Heart right ventricle (tissue), 16 donors: ENCODE measurements at regions not wholly inside any gene's neighbourhood (a gene's known extent, or its start where the extent isn't known, plus 50 kb on each side); places are given as distances from the start of the nearest gene placed in this dataset.

Source experiments
- ATAC-seq, 8 donors: fragments of 200-7000 bp; cut with Tn5 transposase; one replicate each; pipeline ENCODE4 v1.9.1; 2020; ENCODE audit warnings: mild to moderate bottlenecking in 8 of 8, moderate library complexity in 8 of 8, moderate number of reproducible peaks in 1 of 8
- DNase-seq, 2 donors: peaks; one replicate each; pipeline ENCODE4 v3.0.0-alpha.2; 2020
- H3K27ac ChIP-seq, 10 donors: fragments of 200-600 bp; sonication (generic) in 2 of 10; one replicate each; pipeline versions ENCODE4 v1.5.0 to v1.8.0; 2020 to 2022; ENCODE audit warnings: mild to moderate bottlenecking in 3 of 10
- H3K27me3 ChIP-seq, 7 donors: fragments of 200-600 bp; one replicate each; pipeline ENCODE4 v1.8.0; 2021 to 2022; ENCODE audit warnings: mild to moderate bottlenecking in 2 of 7
- H3K36me3 ChIP-seq, 9 donors: fragments of 200-600 bp; sonication (generic) in 1 of 9; one replicate each; pipeline versions ENCODE4 v1.5.0 to v1.8.0; 2020 to 2022; ENCODE audit warnings: mild to moderate bottlenecking in 2 of 9
- H3K4me1 ChIP-seq, 9 donors: fragments of 200-600 bp; sonication (generic) in 1 of 9; one replicate each; pipeline versions ENCODE4 v1.5.0 to v1.8.0; 2020 to 2022; ENCODE audit warnings: mild to moderate bottlenecking in 4 of 9
- H3K4me3 ChIP-seq, 10 donors: fragments of 200-600 bp; sonication (generic) in 2 of 10; one replicate each; pipeline versions ENCODE4 v1.5.0 to v1.8.0; 2020 to 2022; ENCODE audit warnings: mild to moderate bottlenecking in 7 of 10, moderate library complexity in 2 of 10
- H3K9me3 ChIP-seq, 11 donors: fragments of 200-600 bp in 10 of 11; sonication (generic) in 2 of 11; one replicate each; pipeline versions ENCODE4 v1.5.0 to v1.8.0; 2013 to 2022; ENCODE audit warnings: mild to moderate bottlenecking in 2 of 11, control low read depth in 1 of 11, moderate library complexity in 1 of 11
- WGBS, 2 donors: extraction: QIAGEN DNeasy Blood & Tissue Kit; methylation state at CpG; one replicate each; pipeline ENCODE4 v1.1.7; 2013; ENCODE audit warnings: inconsistent platforms in 1 of 2; 5-methylcytosine and 5-hydroxymethylcytosine counted together
- intact Hi-C, 10 donors: fragments of 100-400 bp; cut with DNase I; formaldehyde crosslinking; loops; one replicate each; pipeline versions ENCODE4 v1.11.1 to v1.14.2; 2022
- TF ChIP-seq, protein P1 (sequence below), 9 donors: fragments of 200-600 bp; sonication (generic) in 2 of 9; IDR thresholded peaks; one replicate each; pipeline versions ENCODE4 v1.5.0 to v1.8.0; 2021 to 2022; ENCODE audit warnings: antibody characterized with exemption in 9 of 9, mild to moderate bottlenecking in 5 of 9, moderate library complexity in 1 of 9
- donor health status: Arrhythmogenic right ventricular cardiomyopathy.
- donor health status: ischemic (EF 13 %, LVEDD 7.1; RV severe dilation, severe dysfunction).
- donor health status: healthy with polysubstance abuse.
- donor health status: DM: no; HTN: yes; CAD: no.
- donor health status: DM: no; HTN: no; CAD: no.
- donor health status: ischemic (EF 25% LVEDD 6.9; RV normal size, moderate dysfunction).
- donor health status: ischemic (EF 25% LVEDD 5.7; RV mildly dilated, moderate dysfunction).
- donor health status: healthy.
- donor health status: DM: yes; HTN: yes; CAD: no.
- donor health status: Ischemic cardiomyopathy.
- donor health status: ischemic (EF 35%, LVEDD 5.7; RV mildly dilated, moderate dysfunction).
- donor health status: nonischemic (EF 11% LVEDD 7.7; RV severe dilation, severe dysfunction).
- donor health status: DM: yes; HTN: yes; CAD: no.
- donor health status: PGD.
- donor health status: ischemic (EF 29% LVEDD 5.4; RV normal size, mild dysfunction).
- donor health status: nonischemic (EF 23%, LVEDD 6.1; RV moderate dilation, normal function).

DNA sequence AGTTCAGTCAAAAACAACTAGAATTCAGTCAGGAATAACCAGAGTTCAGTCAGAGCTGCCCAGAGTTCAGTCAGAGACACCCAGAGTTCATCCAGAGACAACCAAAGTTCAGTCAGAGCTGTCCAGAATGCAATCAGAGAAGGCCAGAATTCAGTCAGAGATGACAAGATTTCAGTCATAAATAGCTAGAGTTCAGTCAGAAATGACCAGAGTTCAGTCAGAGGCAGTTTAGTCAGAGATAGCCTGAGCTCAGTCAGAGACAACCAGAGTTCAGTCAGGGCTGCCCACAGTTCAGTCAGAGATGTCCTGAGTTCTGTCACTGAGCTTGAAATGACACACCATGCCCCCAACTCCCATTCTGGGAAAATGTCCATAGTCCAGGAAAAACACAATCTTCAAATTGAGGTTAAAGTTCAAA lies 1102.8 kb downstream of the BCL11B start:
- intact Hi-C loops, result no loop called here
- peaks cover 0 to 3% (median 0%) of the 10 kb centered on the region in 9 donors for H3K4me1 ChIP-seq
- no peak for ATAC-seq
- TF ChIP-seq, protein P1, sequence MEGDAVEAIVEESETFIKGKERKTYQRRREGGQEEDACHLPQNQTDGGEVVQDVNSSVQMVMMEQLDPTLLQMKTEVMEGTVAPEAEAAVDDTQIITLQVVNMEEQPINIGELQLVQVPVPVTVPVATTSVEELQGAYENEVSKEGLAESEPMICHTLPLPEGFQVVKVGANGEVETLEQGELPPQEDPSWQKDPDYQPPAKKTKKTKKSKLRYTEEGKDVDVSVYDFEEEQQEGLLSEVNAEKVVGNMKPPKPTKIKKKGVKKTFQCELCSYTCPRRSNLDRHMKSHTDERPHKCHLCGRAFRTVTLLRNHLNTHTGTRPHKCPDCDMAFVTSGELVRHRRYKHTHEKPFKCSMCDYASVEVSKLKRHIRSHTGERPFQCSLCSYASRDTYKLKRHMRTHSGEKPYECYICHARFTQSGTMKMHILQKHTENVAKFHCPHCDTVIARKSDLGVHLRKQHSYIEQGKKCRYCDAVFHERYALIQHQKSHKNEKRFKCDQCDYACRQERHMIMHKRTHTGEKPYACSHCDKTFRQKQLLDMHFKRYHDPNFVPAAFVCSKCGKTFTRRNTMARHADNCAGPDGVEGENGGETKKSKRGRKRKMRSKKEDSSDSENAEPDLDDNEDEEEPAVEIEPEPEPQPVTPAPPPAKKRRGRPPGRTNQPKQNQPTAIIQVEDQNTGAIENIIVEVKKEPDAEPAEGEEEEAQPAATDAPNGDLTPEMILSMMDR (IDR thresholded peaks at IDR 0.05), result no peak
- no peaks in the 10 kb centered on the region for H3K36me3 ChIP-seq
- H3K27me3 ChIP-seq, result peaks cover 0 to 20% (median 0%) of the 10 kb centered on the region in 7 donors
- no peak for DNase-seq
- H3K9me3 ChIP-seq, result peaks cover 0 to 5% (median 0%) of the 10 kb centered on the region in 11 donors
- H3K27ac ChIP-seq, result no peak overlapping the region
- no peak overlapping the region for H3K4me3 ChIP-seq

DNA sequence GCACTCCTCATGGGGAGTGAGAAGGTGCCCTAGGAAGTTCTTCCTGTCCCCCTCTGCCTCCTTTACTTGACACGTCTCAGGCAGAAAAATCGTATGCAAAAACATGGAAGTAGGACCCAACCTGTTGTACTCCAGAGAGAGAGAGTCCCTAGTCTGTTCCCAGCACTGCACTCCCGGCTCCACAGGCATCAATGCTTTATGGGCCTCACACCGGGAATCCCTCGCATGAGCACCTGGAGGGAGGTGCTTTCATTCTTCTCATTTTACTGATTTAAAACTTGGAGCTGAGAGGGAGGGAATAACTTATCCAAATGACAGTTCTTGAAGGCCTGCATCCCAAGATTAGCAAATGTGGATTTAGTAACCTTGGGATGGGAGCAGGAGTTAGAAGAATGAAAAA lies 1101.4 kb downstream of the BCL11B start:
- DNase-seq, result no peak
- ATAC-seq, result no peak
- intact Hi-C loops, result no loop called here
- WGBS, 2 donors, result 42 to 47% methylated on average over 5 of the region's 5 CpGs
- H3K36me3 ChIP-seq, result no peaks in the 10 kb centered on the region
- no peak overlapping the region for H3K4me3 ChIP-seq
- H3K9me3 ChIP-seq, result peaks cover 0 to 5% (median 0%) of the 10 kb centered on the region in 11 donors
- peaks cover 0 to 3% (median 0%) of the 10 kb centered on the region in 9 donors for H3K4me1 ChIP-seq
- H3K27me3 ChIP-seq, result peaks cover 0 to 14% (median 0%) of the 10 kb centered on the region in 7 donors
- no peak overlapping the region for H3K27ac ChIP-seq
- TF ChIP-seq, protein P1 (IDR thresholded peaks at IDR 0.05), result no peak

DNA sequence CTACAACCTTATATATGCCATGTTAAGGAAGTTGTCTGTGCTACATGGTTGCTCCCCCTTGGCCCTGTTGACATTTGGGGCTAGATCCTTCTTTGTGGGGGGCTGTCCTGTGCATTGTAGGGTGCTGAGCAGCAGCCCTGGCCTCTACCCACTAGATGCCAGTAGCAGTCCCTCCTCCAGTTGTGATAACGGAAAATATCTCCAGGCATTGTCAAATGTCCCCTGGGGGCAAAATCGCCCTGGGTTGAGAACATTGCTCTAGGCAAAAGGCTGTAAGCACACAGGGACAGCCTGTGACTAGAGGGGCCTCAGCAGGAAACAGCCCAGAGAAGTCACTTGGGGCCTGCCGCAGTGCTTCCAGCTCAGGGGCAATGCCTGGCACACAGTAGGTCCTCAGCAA lies 1100.3 kb downstream of the BCL11B start:
- H3K36me3 ChIP-seq, result no peaks in the 10 kb centered on the region
- intact Hi-C loops, result no loop called here
- no peak for ATAC-seq

DNA sequence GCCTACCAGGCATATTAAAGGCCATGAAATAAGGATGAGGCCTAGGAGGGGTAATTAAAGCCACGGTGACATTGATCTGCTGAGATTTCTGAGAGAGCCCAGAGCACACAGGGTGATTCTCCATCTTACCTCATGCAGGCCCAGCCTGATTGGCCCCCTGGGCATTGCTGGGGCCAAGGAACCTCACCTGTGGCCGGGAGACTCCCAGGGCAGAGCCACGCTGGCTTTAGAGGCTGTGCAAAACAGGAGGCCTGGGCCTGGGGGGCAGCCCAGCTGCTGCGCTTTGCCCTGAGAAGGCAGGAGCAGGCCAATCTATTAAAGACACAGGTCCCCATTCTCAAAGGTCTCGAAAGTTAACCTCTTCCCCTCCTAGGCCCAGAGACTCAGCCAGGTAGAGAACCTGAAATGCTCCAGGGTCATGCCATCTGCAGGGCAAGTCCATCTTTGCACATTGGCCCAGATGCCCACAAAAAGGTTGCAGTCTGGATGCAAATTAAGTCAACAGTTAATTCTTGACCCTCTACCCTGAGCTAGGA lies 1099.7 kb downstream of the BCL11B start:
- Histone ChIP-seq H3K4me3 (no peak overlapping the region), H3K4me1 (peaks cover 0 to 3% (median 0%) of the 10 kb centered on the region in 9 donors), H3K27me3 (peaks cover 0 to 12% (median 0%) of the 10 kb centered on the region in 7 donors), H3K36me3 (no peaks in the 10 kb centered on the region), H3K27ac (peak overlapping the region in 1 of 10 donors; percentile 65), H3K9me3 (peaks cover 0 to 5% (median 0%) of the 10 kb centered on the region in 11 donors)
- intact Hi-C loops, result no loop called here
- 69 to 81% methylated on average over 5 of the region's 5 CpGs for WGBS, 2 donors
- DNase-seq, result no peak
- ATAC-seq, result no peak
- TF ChIP-seq, protein P1 (IDR thresholded peaks at IDR 0.05), result no peak

More for the DNA sequence above, 1100.3 kb downstream of the BCL11B start:
- peaks cover 0 to 14% (median 0%) of the 10 kb centered on the region in 7 donors for H3K27me3 ChIP-seq
- TF ChIP-seq, protein P1 (IDR thresholded peaks at IDR 0.05), result no peak
- peaks cover 0 to 5% (median 0%) of the 10 kb centered on the region in 11 donors for H3K9me3 ChIP-seq
- H3K27ac ChIP-seq, result peak overlapping the region in 1 of 10 donors; percentile 65
- H3K4me3 ChIP-seq, result no peak overlapping the region
- H3K4me1 ChIP-seq, result peaks cover 0 to 3% (median 0%) of the 10 kb centered on the region in 9 donors
- no peak for DNase-seq
- 74 to 76% methylated on average over 3 of the region's 3 CpGs for WGBS, 2 donors
